Neural progenitor cell (in vitro differentiated cells): ENCODE measurements at regions not wholly inside any gene's neighbourhood (a gene's known extent, or its start where the extent isn't known, plus 50 kb on each side); places are given as distances from the start of the nearest gene placed in this dataset.

Source experiments
- CTCF ChIP-seq: fragments of 200-600 bp; sonication (generic); IDR thresholded peaks from 2 replicates; pipeline ENCODE4 v1.5.1; 2017; ENCODE audit warnings: antibody characterized with exemption, mild to moderate bottlenecking
- EZH2phosphoT487 ChIP-seq: fragments of 200-600 bp; sonication (generic); IDR thresholded peaks from 2 replicates; pipeline ENCODE4 v1.6.1; 2017; ENCODE audit warnings: antibody characterized with exemption

DNA sequence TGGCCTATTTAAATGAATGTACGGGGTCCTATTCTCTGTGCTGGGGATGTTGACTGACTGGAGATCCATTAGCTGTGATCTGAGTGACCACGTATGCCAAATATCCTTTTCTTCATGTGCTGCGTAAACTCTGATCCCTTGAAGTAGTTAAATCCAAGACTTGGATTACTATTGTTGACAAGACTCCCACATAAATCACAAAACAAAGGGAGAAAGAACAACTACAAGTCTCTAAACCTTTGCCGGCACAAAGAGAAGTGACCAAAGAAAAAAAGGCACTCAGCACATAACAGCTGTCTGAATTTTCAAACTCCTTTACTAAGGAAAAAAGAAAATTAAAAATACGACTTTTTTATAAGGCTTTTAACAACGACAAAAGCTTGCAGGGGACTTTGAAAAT lies 559.9 kb upstream of the CDH8 start:
- TF ChIP-seq CTCF (no peak), EZH2phosphoT487 (no peak)
